ENCODE measurements at regions not wholly inside any gene's neighbourhood (a gene's known extent, or its start where the extent isn't known, plus 50 kb on each side); places are given as distances from the start of the nearest gene placed in this dataset.

- Mint-ChIP-seq H3K9me3 (peaks cover 0 to 3% (median 0%) of the 10 kb centered on the region in 7 donors), H3K36me3 (no peaks in the 10 kb centered on the region), H3K4me3 (no peak overlapping the region), H3K27me3 (ENCODE audit: low read depth in 3 of 3) (no peaks in the 10 kb centered on the region), H3K27ac (no peak overlapping the region), H3K4me1 (no peaks in the 10 kb centered on the region)
- TF ChIP-seq CTCF (IDR thresholded peaks at IDR 0.05) = no peak
- no peaks in the 10 kb centered on the region for H3K27me3 ChIP-seq (ENCODE audit: control insufficient read depth in 2 of 2, insufficient read depth in 2 of 2, low read length in 2 of 2)
- H4K20me1 ChIP-seq (ENCODE audit: insufficient read depth, low read length) = no peaks in the 10 kb centered on the region
- no peaks in the 10 kb centered on the region for H3K4me1 ChIP-seq (ENCODE audit: control insufficient read depth in 1 of 2, insufficient read depth in 2 of 2, low read length in 2 of 2)
- H3K4me3 ChIP-seq (replicated peaks in 1 of 3; ENCODE audit: low read depth in 2 of 3, low read length in 3 of 3) = no peak overlapping the region
- intact Hi-C loops (cut with micrococcal nuclease) = no loop called here
- no peaks in the 10 kb centered on the region for H3K9me3 ChIP-seq (replicated peaks in 1 of 2; ENCODE audit: control insufficient read depth in 1 of 2, insufficient read depth in 1 of 2, low read length in 2 of 2)
- no peaks in the 10 kb centered on the region for H3K79me2 ChIP-seq (ENCODE audit: insufficient read depth, low read length)
- no peak overlapping the region for H2AFZ ChIP-seq (ENCODE audit: insufficient read depth, low read depth, low read length, poor library complexity, severe bottlenecking)
- H3K4me2 ChIP-seq (replicated peaks; ENCODE audit: extremely low read depth, low read length, poor library complexity, severe bottlenecking) = no peak overlapping the region
- WGBS (ENCODE audit: insufficient coverage) = 86% methylated on average over 8 of the region's 12 CpGs
- no peaks in the 10 kb centered on the region for H3K36me3 ChIP-seq (replicated peaks in 1 of 2; ENCODE audit: control insufficient read depth in 1 of 2, insufficient read depth in 2 of 2, low read length in 2 of 2)
- H3K27ac ChIP-seq (ENCODE audit: low read depth in 1 of 2, low read length in 2 of 2) = no peak overlapping the region
- no peak for DNase-seq
- no peak overlapping the region for H3K9ac ChIP-seq (ENCODE audit: insufficient read depth, low read length, poor library complexity, severe bottlenecking)
These were observed 1786.3 kb upstream of the TENM3 start for GRCh38 chr4:180456928-180457327.

- Histone ChIP-seq H2AFZ (ENCODE audit: insufficient read depth, low read depth, low read length, poor library complexity, severe bottlenecking) (no peak overlapping the region), H3K9ac (ENCODE audit: insufficient read depth, low read length, poor library complexity, severe bottlenecking) (no peak overlapping the region), H3K9me3 (replicated peaks in 1 of 2; ENCODE audit: control insufficient read depth in 1 of 2, insufficient read depth in 1 of 2, low read length in 2 of 2) (no peaks in the 10 kb centered on the region), H3K27ac (ENCODE audit: low read depth in 1 of 2, low read length in 2 of 2) (no peak overlapping the region), H3K27me3 (ENCODE audit: control insufficient read depth in 2 of 2, insufficient read depth in 2 of 2, low read length in 2 of 2) (no peaks in the 10 kb centered on the region), H3K4me3 (replicated peaks in 1 of 3; ENCODE audit: low read depth in 2 of 3, low read length in 3 of 3) (no peak overlapping the region), H3K79me2 (ENCODE audit: insufficient read depth, low read length) (no peaks in the 10 kb centered on the region), H3K36me3 (replicated peaks in 1 of 2; ENCODE audit: control insufficient read depth in 1 of 2, insufficient read depth in 2 of 2, low read length in 2 of 2) (no peaks in the 10 kb centered on the region), H3K4me2 (replicated peaks; ENCODE audit: extremely low read depth, low read length, poor library complexity, severe bottlenecking) (no peak overlapping the region), H3K4me1 (ENCODE audit: control insufficient read depth in 1 of 2, insufficient read depth in 2 of 2, low read length in 2 of 2) (no peaks in the 10 kb centered on the region), H4K20me1 (ENCODE audit: insufficient read depth, low read length) (no peaks in the 10 kb centered on the region)
- peaks cover 0 to 3% (median 0%) of the 10 kb centered on the region in 7 donors for H3K9me3 Mint-ChIP-seq
- WGBS (ENCODE audit: insufficient coverage) = no CpG with 5 or more reads among the region's 6 CpGs
- DNase-seq = no peak
- intact Hi-C loops (cut with micrococcal nuclease) = no loop called here
- TF ChIP-seq CTCF (IDR thresholded peaks at IDR 0.05) = no peak
- no peaks in the 10 kb centered on the region for H3K27me3 Mint-ChIP-seq (ENCODE audit: low read depth in 3 of 3)
- H3K27ac Mint-ChIP-seq = no peak overlapping the region
- no peak overlapping the region for H3K4me3 Mint-ChIP-seq
- H3K36me3 Mint-ChIP-seq = no peaks in the 10 kb centered on the region
- H3K4me1 Mint-ChIP-seq = no peaks in the 10 kb centered on the region
These were observed 1781.1 kb upstream of the TENM3 start for GRCh38 chr4:180462116-180462515.

Data from CD14-positive monocyte (primary cell).